COR-L47 (cell line): ENCODE measurements at regions not wholly inside any gene's neighbourhood (a gene's known extent, or its start where the extent isn't known, plus 50 kb on each side); places are given as distances from the start of the nearest gene placed in this dataset.
"Not testable (repeated sequence)": the region's sequence is repeated elsewhere in the genome, so short reads cannot be mapped to it uniquely, and the experiment has no call there.

ENCODE experiments used
- DNase-seq: peaks from one replicate; lab custom pipeline; 2025; lab: John Stamatoyannopoulos, UW

DNA sequence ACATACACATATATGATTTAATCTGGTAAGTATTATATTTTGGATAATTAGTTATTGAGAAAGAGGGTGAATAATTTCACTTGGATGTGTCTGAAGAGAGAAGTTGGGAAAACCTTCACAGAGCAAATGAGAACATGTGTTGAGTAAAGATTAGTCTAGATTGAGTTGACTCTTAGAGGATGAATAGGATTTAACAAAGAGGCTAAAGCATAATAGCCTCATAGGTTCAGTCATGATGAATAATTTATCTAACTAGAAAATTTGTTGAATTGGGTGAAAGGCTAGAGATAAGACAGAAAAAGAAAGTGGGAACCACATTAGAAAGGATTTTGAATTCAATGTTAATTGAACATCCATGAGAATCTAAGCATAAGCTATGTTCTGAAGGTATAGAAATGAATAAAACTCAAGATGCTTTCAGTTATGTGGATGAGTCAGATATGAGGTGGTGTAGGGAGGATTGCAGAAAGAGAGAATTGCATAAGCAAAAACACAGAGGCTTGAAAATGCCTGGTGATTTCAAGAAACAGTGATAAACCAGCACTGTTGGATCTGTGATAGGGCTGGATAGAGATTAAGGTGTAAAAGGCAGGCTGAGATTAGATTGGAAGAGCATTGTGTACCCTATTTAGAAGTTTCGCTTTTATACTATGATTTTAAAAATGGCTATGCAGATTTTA, 207.6 kb upstream of the NR3C2 start:
- no peak for DNase-seq

- no peak for DNase-seq
Observed at GRCh38 chr4:148643851-148644250, 201.6 kb upstream of the NR3C2 start.

DNA sequence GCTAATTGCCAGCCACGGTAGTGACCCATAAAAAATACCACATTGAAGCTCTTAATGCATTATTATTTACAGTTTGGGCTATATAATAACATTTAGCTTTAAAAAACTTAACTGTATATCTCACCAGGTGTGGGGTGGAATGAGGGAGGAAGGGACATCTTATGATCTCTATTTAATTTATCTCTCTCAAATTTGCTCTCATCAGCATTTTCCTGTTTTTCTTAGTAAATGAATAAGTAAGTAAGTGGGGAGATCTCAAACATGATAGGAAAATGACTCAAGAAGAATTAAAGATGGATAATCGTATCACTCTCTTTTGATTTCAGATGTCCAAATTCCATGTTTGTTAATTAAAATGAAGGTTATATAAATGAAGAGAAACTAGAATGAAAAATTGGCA, 200.7 kb upstream of the NR3C2 start:
- no peak for DNase-seq

DNA sequence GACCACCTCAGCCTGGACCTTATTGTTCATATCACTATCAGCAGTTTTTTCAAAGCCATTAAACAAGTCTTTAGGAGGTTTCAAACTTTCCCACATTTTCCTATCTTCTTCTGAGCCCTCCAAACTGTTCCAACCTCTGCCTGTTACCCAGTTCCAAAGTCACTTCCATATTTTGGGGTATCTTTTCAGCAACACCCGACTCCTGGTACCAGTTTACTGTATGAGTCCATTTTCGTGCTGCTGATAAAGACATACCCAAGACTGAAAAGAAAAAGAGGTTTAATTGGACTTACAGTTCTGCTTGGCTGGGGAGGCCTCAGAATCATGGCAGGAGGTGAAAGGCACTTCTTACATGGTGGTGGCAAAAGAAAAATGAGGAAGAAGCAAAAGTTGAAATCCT, 195.9 kb upstream of the NR3C2 start:
- DNase-seq: not testable (repeated sequence)

DNA sequence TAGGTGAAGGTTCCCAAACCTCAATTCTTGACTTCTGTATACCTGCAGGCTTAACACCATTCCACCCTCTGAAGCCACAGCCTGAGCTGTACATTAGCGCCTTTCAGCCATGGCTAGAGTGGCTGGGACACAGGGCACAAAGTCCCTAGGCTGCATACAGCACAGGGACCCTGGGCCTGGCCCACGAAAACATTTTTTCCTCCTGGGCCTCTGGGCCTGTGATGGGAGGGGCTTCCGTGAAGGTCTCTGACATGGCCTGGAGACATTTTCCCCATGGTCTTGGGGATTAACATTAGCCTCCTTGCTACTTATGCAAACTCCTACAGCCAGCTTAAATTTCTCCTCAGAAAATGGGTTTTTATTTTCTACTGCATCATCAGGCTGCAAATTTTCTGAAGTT, 195.2 kb upstream of the NR3C2 start:
- not testable (repeated sequence) for DNase-seq

GRCh38 chr4:148634476-148634875, 192.3 kb upstream of the NR3C2 start:
- no peak for DNase-seq

DNA sequence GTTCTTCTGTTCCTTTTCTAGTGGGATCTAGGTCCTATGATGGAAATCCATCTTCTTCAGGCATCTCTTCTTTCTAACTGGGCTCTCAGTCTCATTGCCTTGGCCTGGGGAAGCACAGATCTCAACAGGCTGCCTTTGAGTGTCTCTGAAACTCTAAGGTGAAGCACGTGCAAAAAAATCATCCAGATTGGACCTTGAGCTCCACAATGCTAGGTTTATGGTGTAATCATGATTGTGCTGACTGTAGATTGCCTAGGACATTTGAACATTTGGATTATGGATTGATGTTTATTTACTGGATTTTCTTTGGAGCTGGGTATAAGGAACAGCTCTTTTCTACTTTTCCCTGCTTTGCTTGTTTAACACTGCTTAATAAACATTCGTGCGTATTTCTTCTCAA, 191.5 kb upstream of the NR3C2 start:
- DNase-seq: no peak

DNA sequence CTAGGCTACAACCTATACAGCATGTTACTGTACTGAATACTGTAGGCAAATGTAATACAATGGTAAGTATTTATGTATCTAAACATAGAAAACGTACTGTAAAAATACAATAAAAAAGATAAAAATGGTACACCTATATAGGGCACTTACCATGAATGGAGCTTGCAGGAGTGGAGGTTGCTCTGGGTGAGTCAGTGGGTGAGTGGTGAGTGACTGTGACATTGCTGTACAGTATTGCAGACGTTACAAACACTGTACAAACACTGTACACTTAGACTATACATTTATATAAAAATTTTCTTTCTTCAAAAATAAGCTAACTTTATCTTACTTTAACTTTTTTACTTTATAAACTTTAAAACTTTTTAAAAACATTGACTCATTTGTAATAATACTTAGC, 190.3 kb upstream of the NR3C2 start:
- no peak for DNase-seq

DNA sequence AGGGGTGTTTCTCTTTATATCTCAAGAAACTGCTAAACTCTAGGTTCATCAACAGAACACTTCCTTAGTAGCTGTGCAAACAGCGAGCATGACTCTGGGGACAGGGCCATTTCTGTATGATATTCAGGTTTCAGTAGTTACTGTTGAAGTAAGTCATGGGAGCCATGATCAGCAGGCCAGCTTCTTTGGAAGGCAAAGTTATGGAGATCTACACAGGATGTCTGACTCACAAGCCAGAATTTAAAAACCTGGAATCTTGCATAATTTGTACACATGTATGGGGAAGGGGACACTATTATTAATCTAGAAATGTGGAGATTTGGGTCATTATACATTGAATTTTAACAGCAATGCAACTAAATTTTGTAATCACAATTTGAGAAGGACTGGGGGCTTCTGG, 187.8 kb upstream of the NR3C2 start:
- no peak for DNase-seq

GRCh38 chr4:148618856-148619255, 176.6 kb upstream of the NR3C2 start:
- DNase-seq: no peak

DNA sequence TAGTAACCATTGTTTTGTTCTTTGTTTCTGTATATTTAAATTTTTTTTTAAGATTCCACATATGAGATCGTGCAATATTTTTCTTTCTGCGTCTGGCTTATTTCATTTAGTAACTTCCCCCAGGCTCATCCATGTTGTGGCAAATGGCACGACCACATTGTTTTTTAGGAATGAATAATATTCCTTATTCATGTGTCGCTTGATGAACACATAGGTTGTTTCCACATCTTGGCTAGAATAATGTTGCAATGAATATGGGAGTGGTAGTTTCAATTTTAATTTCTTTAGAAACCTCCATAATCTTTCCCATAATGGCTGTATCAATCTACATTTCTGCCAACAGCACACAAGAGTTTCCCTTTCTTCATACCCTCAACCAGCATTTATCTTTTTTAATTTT, 166.8 kb upstream of the NR3C2 start:
- DNase-seq: no peak

GRCh38 chr4:148598418-148599207, 156.4 kb upstream of the NR3C2 start:
- DNase-seq: not testable (repeated sequence)

GRCh38 chr4:148589182-148589581, 147.0 kb upstream of the NR3C2 start:
- DNase-seq: no peak

GRCh38 chr4:148575577-148575976, 133.4 kb upstream of the NR3C2 start:
- no peak for DNase-seq

- no peak for DNase-seq
Observed at GRCh38 chr4:148574911-148575310, 132.7 kb upstream of the NR3C2 start.

- DNase-seq: no peak
Observed at GRCh38 chr4:148574502-148574901, 132.3 kb upstream of the NR3C2 start.

DNA sequence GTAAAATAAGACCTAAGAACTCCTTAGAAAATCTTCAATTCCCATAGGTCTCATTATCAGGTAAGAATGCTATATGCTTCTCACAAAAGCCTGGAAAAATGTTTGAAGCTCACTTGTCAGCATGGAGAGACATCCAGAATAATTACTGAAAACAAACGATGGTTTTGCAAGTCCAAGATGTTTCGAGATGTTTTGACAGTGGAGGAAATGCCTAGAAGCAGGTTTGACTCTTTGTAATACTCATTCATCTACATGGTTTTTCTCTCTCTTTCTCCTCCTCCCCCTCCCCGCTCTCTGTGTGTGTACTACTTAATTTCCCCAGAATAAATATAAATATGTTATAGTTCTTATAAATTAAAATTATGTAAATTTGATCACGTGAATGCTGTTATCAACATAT, 131.9 kb upstream of the NR3C2 start:
- no peak for DNase-seq

DNA sequence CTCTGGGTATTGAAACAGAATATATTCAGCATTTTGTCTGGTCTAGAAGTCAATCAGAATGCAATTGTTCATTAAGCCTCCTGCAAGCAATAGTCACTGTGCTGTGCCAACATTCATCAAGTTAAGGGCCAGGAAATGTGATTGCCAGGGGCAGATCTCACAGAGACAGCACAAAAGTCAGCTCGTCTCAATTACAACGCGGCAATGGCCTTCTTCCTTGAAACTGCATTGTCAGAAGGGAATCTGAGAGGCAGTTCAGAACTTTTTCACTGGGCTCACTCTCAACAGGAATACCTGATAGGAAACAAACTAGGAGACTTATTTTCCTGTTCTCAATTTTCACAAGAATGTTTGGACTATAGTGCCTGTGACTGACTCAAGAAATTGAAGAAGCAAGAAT, 131.1 kb upstream of the NR3C2 start:
- DNase-seq: no peak

GRCh38 chr4:148565801-148566200, 123.6 kb upstream of the NR3C2 start:
- no peak for DNase-seq

DNA sequence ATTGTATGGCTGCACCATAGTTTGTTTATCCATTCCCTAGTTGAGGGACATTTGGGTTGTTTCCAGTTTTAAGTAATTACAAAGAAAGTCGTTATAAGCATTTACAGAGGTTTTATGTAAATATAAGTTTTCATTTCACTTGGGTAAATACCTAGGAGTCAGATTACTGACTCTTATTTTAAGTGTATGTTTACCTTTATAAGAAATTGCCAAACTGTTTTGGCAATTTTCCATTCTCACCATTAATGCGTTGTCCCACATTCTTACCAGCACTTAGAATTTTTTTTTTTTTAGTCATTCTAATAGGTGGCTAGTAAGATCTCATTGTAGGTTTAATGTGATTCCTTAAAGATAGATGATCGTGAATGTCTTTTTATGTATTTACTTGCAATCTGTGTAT, 121.5 kb upstream of the NR3C2 start:
- peak; percentile 2 for DNase-seq

- no peak for DNase-seq
Observed at GRCh38 chr4:148561467-148561866, 119.3 kb upstream of the NR3C2 start.

GRCh38 chr4:148557793-148558192, 115.6 kb upstream of the NR3C2 start:
- DNase-seq: no peak

- DNase-seq: no peak
Observed at GRCh38 chr4:148550788-148551187, 108.6 kb upstream of the NR3C2 start.
